ENCODE measurements at regions not wholly inside any gene's neighbourhood (a gene's known extent, or its start where the extent isn't known, plus 50 kb on each side); places are given as distances from the start of the nearest gene placed in this dataset.
"Not testable (repeated sequence)": the region's sequence is repeated elsewhere in the genome, so short reads cannot be mapped to it uniquely, and the experiment has no call there.

DNA sequence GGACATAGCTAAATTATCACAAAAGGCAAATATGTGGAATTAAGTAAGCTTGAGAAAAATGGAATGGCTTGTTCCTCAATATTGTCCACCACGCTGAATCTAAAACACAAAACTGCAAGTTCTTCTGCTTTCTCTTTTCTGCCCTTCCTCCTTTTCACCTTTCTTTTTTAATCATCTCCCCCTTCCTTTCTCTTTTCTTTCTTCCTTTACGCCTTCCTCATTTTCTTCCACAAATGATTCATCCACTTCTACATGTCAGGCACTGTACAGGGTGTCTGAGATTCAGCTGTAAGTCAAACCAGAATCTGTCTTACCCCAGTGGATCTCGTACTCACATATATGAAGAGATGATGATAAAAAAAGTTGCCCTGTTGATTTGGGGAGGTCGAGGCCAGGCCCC lies 1182.5 kb downstream of the MRPL39 start:
- Histone ChIP-seq H3K79me2 (ENCODE audit: insufficient read depth, low read length) (no peaks in the 10 kb centered on the region), H2AFZ (ENCODE audit: low read depth, low read length) (no peak overlapping the region), H4K20me1 (ENCODE audit: insufficient read depth, low read length) (no peaks in the 10 kb centered on the region), H3K9me3 (ENCODE audit: insufficient read depth, low read depth, low read length) (no peaks in the 10 kb centered on the region), H3K4me3 (ENCODE audit: insufficient read depth, low read depth, low read length) (no peak overlapping the region), H3K4me1 (ENCODE audit: insufficient read depth, low read length) (no peaks in the 10 kb centered on the region), H3K36me3 (ENCODE audit: insufficient read depth, low read length) (no peaks in the 10 kb centered on the region), H3K27ac (ENCODE audit: low read depth, low read length) (no peak overlapping the region), H3K27me3 (ENCODE audit: insufficient read depth, low read length) (no peaks in the 10 kb centered on the region), H3K9ac (ENCODE audit: low read length) (no peak overlapping the region), H3K4me2 (ENCODE audit: low read length) (no peak overlapping the region)
- Mint-ChIP-seq H3K4me3 (ENCODE audit: unreplicated experiment) (no peak overlapping the region), H3K9me3 (ENCODE audit: unreplicated experiment) (peaks cover under 1% of the 10 kb centered on the region), H3K36me3 (ENCODE audit: low read depth, unreplicated experiment) (no peaks in the 10 kb centered on the region), H3K27ac (ENCODE audit: unreplicated experiment) (no peak overlapping the region), H3K27me3 (ENCODE audit: low read depth, unreplicated experiment) (no peaks in the 10 kb centered on the region), H3K4me1 (ENCODE audit: low read depth, unreplicated experiment) (no peaks in the 10 kb centered on the region)
- DNase-seq (ENCODE audit: low read depth) (no peak), FAIRE-seq (no peak)
- TF ChIP-seq EZH2 (IDR thresholded peaks at IDR 0.05; ENCODE audit: insufficient read depth, low read length) = no peak
- TF ChIP-seq, protein P1, sequence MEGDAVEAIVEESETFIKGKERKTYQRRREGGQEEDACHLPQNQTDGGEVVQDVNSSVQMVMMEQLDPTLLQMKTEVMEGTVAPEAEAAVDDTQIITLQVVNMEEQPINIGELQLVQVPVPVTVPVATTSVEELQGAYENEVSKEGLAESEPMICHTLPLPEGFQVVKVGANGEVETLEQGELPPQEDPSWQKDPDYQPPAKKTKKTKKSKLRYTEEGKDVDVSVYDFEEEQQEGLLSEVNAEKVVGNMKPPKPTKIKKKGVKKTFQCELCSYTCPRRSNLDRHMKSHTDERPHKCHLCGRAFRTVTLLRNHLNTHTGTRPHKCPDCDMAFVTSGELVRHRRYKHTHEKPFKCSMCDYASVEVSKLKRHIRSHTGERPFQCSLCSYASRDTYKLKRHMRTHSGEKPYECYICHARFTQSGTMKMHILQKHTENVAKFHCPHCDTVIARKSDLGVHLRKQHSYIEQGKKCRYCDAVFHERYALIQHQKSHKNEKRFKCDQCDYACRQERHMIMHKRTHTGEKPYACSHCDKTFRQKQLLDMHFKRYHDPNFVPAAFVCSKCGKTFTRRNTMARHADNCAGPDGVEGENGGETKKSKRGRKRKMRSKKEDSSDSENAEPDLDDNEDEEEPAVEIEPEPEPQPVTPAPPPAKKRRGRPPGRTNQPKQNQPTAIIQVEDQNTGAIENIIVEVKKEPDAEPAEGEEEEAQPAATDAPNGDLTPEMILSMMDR (IDR thresholded peaks at IDR 0.05; ENCODE audit: insufficient read depth, low read depth, low read length) = no peak

DNA sequence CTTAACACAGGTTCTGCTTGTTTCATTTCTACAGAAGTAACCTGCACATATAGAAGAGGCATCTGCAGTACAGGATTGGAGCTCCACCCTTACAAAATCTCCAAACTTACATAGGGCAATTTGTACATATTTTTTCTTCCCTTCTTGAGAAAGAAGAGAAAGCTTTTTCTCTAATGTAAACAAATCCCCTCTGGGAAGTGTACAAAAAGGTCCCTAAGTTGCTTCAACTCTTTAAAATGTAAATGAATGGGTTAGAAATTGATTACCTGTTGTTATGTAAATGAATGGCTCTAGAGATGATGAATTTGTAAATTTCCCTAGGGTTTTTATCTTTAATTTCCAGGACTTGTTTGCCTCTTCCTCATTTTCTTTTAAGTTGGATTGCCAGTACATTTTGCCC lies 1183.7 kb downstream of the MRPL39 start:
- Histone ChIP-seq H3K9me3 (ENCODE audit: insufficient read depth, low read depth, low read length) (peaks cover 4% of the 10 kb centered on the region), H3K79me2 (ENCODE audit: insufficient read depth, low read length) (no peaks in the 10 kb centered on the region), H3K27me3 (ENCODE audit: insufficient read depth, low read length) (no peaks in the 10 kb centered on the region), H3K4me2 (ENCODE audit: low read length) (no peak overlapping the region), H3K4me1 (ENCODE audit: insufficient read depth, low read length) (no peaks in the 10 kb centered on the region), H3K4me3 (ENCODE audit: insufficient read depth, low read depth, low read length) (no peak overlapping the region), H4K20me1 (ENCODE audit: insufficient read depth, low read length) (no peaks in the 10 kb centered on the region), H3K9ac (ENCODE audit: low read length) (no peak overlapping the region), H2AFZ (ENCODE audit: low read depth, low read length) (no peak overlapping the region), H3K36me3 (ENCODE audit: insufficient read depth, low read length) (no peaks in the 10 kb centered on the region), H3K27ac (ENCODE audit: low read depth, low read length) (no peak overlapping the region)
- Mint-ChIP-seq H3K27ac (ENCODE audit: unreplicated experiment) (no peak overlapping the region), H3K36me3 (ENCODE audit: low read depth, unreplicated experiment) (no peaks in the 10 kb centered on the region), H3K4me3 (ENCODE audit: unreplicated experiment) (no peak overlapping the region), H3K4me1 (ENCODE audit: low read depth, unreplicated experiment) (no peaks in the 10 kb centered on the region), H3K27me3 (ENCODE audit: low read depth, unreplicated experiment) (no peaks in the 10 kb centered on the region), H3K9me3 (ENCODE audit: unreplicated experiment) (peaks cover 4% of the 10 kb centered on the region)
- FAIRE-seq (no peak), DNase-seq (ENCODE audit: low read depth) (no peak)
- no peak for TF ChIP-seq EZH2 (IDR thresholded peaks at IDR 0.05; ENCODE audit: insufficient read depth, low read length)
- TF ChIP-seq, protein P1 (IDR thresholded peaks at IDR 0.05; ENCODE audit: insufficient read depth, low read depth, low read length) = no peak

DNA sequence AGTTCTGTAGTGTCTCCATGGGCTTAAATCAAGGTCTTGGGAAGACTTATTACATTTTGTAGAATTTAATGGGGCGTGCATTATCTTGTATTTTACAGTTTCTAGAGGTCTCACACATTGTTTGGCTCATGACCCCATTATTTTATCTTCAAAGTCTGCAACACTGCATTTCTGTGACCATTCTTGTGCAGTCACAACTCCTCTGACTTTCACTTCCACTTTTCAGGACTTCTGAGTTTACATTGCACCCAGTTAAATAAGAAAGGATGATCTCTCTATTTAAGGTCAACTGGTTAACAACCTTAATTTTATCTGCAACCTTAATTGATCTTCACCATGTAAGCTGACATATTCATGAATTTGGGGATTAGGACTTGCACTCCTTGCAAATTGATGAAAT lies 1186.6 kb downstream of the MRPL39 start:
- Histone ChIP-seq H3K4me2 (ENCODE audit: low read length) (no peak overlapping the region), H3K4me1 (ENCODE audit: insufficient read depth, low read length) (no peaks in the 10 kb centered on the region), H2AFZ (ENCODE audit: low read depth, low read length) (no peak overlapping the region), H4K20me1 (ENCODE audit: insufficient read depth, low read length) (no peaks in the 10 kb centered on the region), H3K9me3 (ENCODE audit: insufficient read depth, low read depth, low read length) (peaks cover 4% of the 10 kb centered on the region), H3K36me3 (ENCODE audit: insufficient read depth, low read length) (no peaks in the 10 kb centered on the region), H3K4me3 (ENCODE audit: insufficient read depth, low read depth, low read length) (no peak overlapping the region), H3K9ac (ENCODE audit: low read length) (no peak overlapping the region), H3K79me2 (ENCODE audit: insufficient read depth, low read length) (no peaks in the 10 kb centered on the region), H3K27me3 (ENCODE audit: insufficient read depth, low read length) (no peaks in the 10 kb centered on the region), H3K27ac (ENCODE audit: low read depth, low read length) (no peak overlapping the region)
- Mint-ChIP-seq H3K27ac (ENCODE audit: unreplicated experiment) (no peak overlapping the region), H3K4me3 (ENCODE audit: unreplicated experiment) (no peak overlapping the region), H3K4me1 (ENCODE audit: low read depth, unreplicated experiment) (no peaks in the 10 kb centered on the region), H3K9me3 (ENCODE audit: unreplicated experiment) (peaks cover 8% of the 10 kb centered on the region), H3K36me3 (ENCODE audit: low read depth, unreplicated experiment) (no peaks in the 10 kb centered on the region), H3K27me3 (ENCODE audit: low read depth, unreplicated experiment) (no peaks in the 10 kb centered on the region)
- TF ChIP-seq, protein P1 (IDR thresholded peaks at IDR 0.05; ENCODE audit: insufficient read depth, low read depth, low read length) = no peak
- TF ChIP-seq EZH2 (IDR thresholded peaks at IDR 0.05; ENCODE audit: insufficient read depth, low read length) = no peak
- DNase-seq (ENCODE audit: low read depth) (no peak), FAIRE-seq (no peak)

DNA sequence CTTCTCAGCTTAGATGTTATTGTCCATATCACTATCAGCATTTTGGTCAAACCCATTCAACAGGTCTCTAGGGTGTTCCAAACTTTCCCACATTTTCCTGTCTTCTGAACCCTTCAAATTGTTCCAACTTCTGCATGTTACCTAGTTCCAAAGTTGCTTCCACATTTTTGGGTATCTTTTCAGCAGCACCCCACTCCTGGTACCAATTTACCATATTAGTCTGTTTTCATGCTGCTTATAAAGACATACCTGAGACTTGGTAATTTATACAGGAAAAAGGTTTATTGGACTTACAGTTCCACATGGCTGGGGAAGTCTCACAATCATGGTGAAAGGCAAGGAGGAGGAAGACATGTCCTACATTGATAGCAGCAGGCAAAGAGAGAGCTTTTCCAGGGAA lies 1187.6 kb downstream of the MRPL39 start:
- not testable (repeated sequence) for H3K27me3 Mint-ChIP-seq (ENCODE audit: low read depth, unreplicated experiment)

More for the DNA sequence above, 1187.6 kb downstream of the MRPL39 start:
- not testable (repeated sequence) for H3K4me2 ChIP-seq (ENCODE audit: low read length); H3K27ac Mint-ChIP-seq (ENCODE audit: unreplicated experiment); H3K36me3 ChIP-seq (ENCODE audit: insufficient read depth, low read length); H3K9me3 ChIP-seq (ENCODE audit: insufficient read depth, low read depth, low read length); H3K4me1 ChIP-seq (ENCODE audit: insufficient read depth, low read length); H3K9me3 Mint-ChIP-seq (ENCODE audit: unreplicated experiment); H3K4me3 ChIP-seq (ENCODE audit: insufficient read depth, low read depth, low read length); H3K4me1 Mint-ChIP-seq (ENCODE audit: low read depth, unreplicated experiment); H3K79me2 ChIP-seq (ENCODE audit: insufficient read depth, low read length); H4K20me1 ChIP-seq (ENCODE audit: insufficient read depth, low read length); H3K4me3 Mint-ChIP-seq (ENCODE audit: unreplicated experiment); H3K36me3 Mint-ChIP-seq (ENCODE audit: low read depth, unreplicated experiment); H2AFZ ChIP-seq (ENCODE audit: low read depth, low read length); FAIRE-seq; H3K27me3 ChIP-seq (ENCODE audit: insufficient read depth, low read length); H3K9ac ChIP-seq (ENCODE audit: low read length); H3K27ac ChIP-seq (ENCODE audit: low read depth, low read length); DNase-seq (ENCODE audit: low read depth)

All from astrocyte (in vitro differentiated cells and primary cell).